Mesendoderm (in vitro differentiated cells): ENCODE measurements at regions not wholly inside any gene's neighbourhood (a gene's known extent, or its start where the extent isn't known, plus 50 kb on each side); places are given as distances from the start of the nearest gene placed in this dataset.

Experiments
- DNase-seq: peaks from one replicate; pipeline ENCODE4 v3.0.0; 2013
- H2AK5ac ChIP-seq: 2 replicates; pipeline ENCODE4 v1.6.1; 2013; ENCODE audit warnings: low read length, inconsistent platforms
- H2BK120ac ChIP-seq: 2 replicates; pipeline ENCODE4 v1.6.1; 2013; ENCODE audit warnings: low read depth, mild to moderate bottlenecking, low read length, moderate library complexity, mixed read lengths
- H2BK15ac ChIP-seq: replicated peaks from 2 replicates; pipeline ENCODE4 v1.6.1; 2013; ENCODE audit warnings: low read depth, mild to moderate bottlenecking, moderate library complexity
- H2BK5ac ChIP-seq: 2 replicates; pipeline ENCODE4 v1.6.1; 2013; ENCODE audit warnings: low read length, inconsistent platforms
- H3K18ac ChIP-seq: 2 replicates; pipeline ENCODE4 v1.6.1; 2013; ENCODE audit warnings: mild to moderate bottlenecking, low read length, mixed read lengths
- H3K23ac ChIP-seq: one replicate; pipeline ENCODE4 v1.6.1; 2013; ENCODE audit warnings: low read length
- H3K27ac ChIP-seq: 2 replicates; pipeline ENCODE4 v1.5.1; 2013; ENCODE audit warnings: low read depth, mild to moderate bottlenecking, inconsistent platforms, low read length, moderate library complexity
- H3K27me3 ChIP-seq: 2 replicates; pipeline ENCODE4 v1.6.1; 2013; ENCODE audit warnings: low read length, control low read depth, mild to moderate bottlenecking, inconsistent platforms; ENCODE audit not compliant: insufficient read depth, poor library complexity
- H3K36me3 ChIP-seq: 2 replicates; pipeline ENCODE4 v1.6.1; 2013; ENCODE audit warnings: low read length, inconsistent platforms; ENCODE audit not compliant: control insufficient read depth, insufficient read depth
- H3K4ac ChIP-seq: one replicate; pipeline ENCODE4 v1.6.1; 2013; ENCODE audit warnings: low read depth, mild to moderate bottlenecking, low read length, moderate library complexity
- H3K4me1 ChIP-seq: 2 replicates; pipeline ENCODE4 v1.6.1; 2013; ENCODE audit warnings: low read depth, low read length, inconsistent platforms; ENCODE audit not compliant: control insufficient read depth
- H3K4me2 ChIP-seq: 2 replicates; pipeline ENCODE4 v1.6.1; 2013; ENCODE audit warnings: low read length
- H3K4me3 ChIP-seq: 2 replicates; pipeline ENCODE4 v1.5.1; 2013; ENCODE audit warnings: mild to moderate bottlenecking, low read length
- H3K56ac ChIP-seq: one replicate; pipeline ENCODE4 v1.6.1; 2013; ENCODE audit warnings: low read length
- H3K79me1 ChIP-seq: 2 replicates; pipeline ENCODE4 v1.6.1; 2013; ENCODE audit warnings: low read length, inconsistent platforms
- H3K79me2 ChIP-seq: 2 replicates; pipeline ENCODE4 v1.6.1; 2013; ENCODE audit warnings: mild to moderate bottlenecking, low read length; ENCODE audit not compliant: control insufficient read depth, insufficient read depth
- H3K9ac ChIP-seq: 2 replicates; pipeline ENCODE4 v1.6.1; 2013; ENCODE audit warnings: low read length, inconsistent platforms
- H4K5ac ChIP-seq: one replicate; pipeline ENCODE4 v1.6.1; 2013; ENCODE audit warnings: low read length
- H4K8ac ChIP-seq: one replicate; pipeline ENCODE4 v1.6.1; 2013; ENCODE audit warnings: low read depth, mild to moderate bottlenecking, control low read depth, low read length, moderate library complexity
- WGBS: extraction: QIAGEN DNeasy Blood & Tissue Kit; methylation state at CpG from one replicate; pipeline ENCODE4 v1.1.7; 2013; ENCODE audit warnings: low lambda C conversion rate, missing lambda C conversion rate; ENCODE audit not compliant: insufficient coverage; ENCODE audit errors: extremely low coverage; 5-methylcytosine and 5-hydroxymethylcytosine counted together

GRCh38 chr1:222031318-222031717 is 289.4 kb upstream of the DUSP10 start:
- Histone ChIP-seq H3K36me3 (no peaks in the 10 kb centered on the region), H4K5ac (no peak overlapping the region), H2AK5ac (no peak overlapping the region), H2BK5ac (no peak overlapping the region), H2BK120ac (no peak overlapping the region), H3K27me3 (no peaks in the 10 kb centered on the region), H3K18ac (no peak overlapping the region), H3K4me3 (no peak overlapping the region), H3K4me2 (no peak overlapping the region), H3K9ac (no peak overlapping the region), H3K56ac (no peak overlapping the region), H3K4me1 (no peaks in the 10 kb centered on the region), H3K27ac (no peak overlapping the region), H2BK15ac (no peak overlapping the region), H3K4ac (no peak overlapping the region), H3K79me1 (no peaks in the 10 kb centered on the region), H3K23ac (no peak overlapping the region), H4K8ac (no peak overlapping the region), H3K79me2 (no peaks in the 10 kb centered on the region)
- DNase-seq: peak; percentile 94
- no CpG with 5 or more reads among the region's 1 CpG for WGBS

GRCh38 chr1:222028676-222029075 is 286.8 kb upstream of the DUSP10 start:
- H2BK5ac ChIP-seq: peak overlapping the region; percentile 68
- no peak overlapping the region for H3K23ac ChIP-seq
- no peaks in the 10 kb centered on the region for H3K27me3 ChIP-seq
- no peak overlapping the region for H2AK5ac ChIP-seq
- H3K56ac ChIP-seq: peak overlapping the region; percentile 18
- no peak overlapping the region for H2BK15ac ChIP-seq
- no peaks in the 10 kb centered on the region for H3K4me1 ChIP-seq
- H4K8ac ChIP-seq: no peak overlapping the region
- no peak overlapping the region for H2BK120ac ChIP-seq
- no peak overlapping the region for H4K5ac ChIP-seq
- no peak overlapping the region for H3K4me2 ChIP-seq
- no peak for DNase-seq
- no peaks in the 10 kb centered on the region for H3K79me2 ChIP-seq
- no CpG with 5 or more reads among the region's 2 CpGs for WGBS
- H3K79me1 ChIP-seq: no peaks in the 10 kb centered on the region
- peak overlapping the region; percentile 25 for H3K18ac ChIP-seq
- H3K4ac ChIP-seq: no peak overlapping the region
- no peak overlapping the region for H3K27ac ChIP-seq
- no peaks in the 10 kb centered on the region for H3K36me3 ChIP-seq
- no peak overlapping the region for H3K4me3 ChIP-seq
- no peak overlapping the region for H3K9ac ChIP-seq

GRCh38 chr1:222028116-222028515 is 286.2 kb upstream of the DUSP10 start:
- no peaks in the 10 kb centered on the region for H3K36me3 ChIP-seq
- no peaks in the 10 kb centered on the region for H3K79me1 ChIP-seq
- H3K56ac ChIP-seq: no peak overlapping the region
- H3K4me1 ChIP-seq: no peaks in the 10 kb centered on the region
- H3K4me3 ChIP-seq: no peak overlapping the region
- H2BK15ac ChIP-seq: no peak overlapping the region
- H3K27ac ChIP-seq: no peak overlapping the region
- H4K5ac ChIP-seq: no peak overlapping the region
- peak; percentile 84 for DNase-seq
- no peak overlapping the region for H3K4me2 ChIP-seq
- no peaks in the 10 kb centered on the region for H3K27me3 ChIP-seq
- no peaks in the 10 kb centered on the region for H3K79me2 ChIP-seq
- H3K23ac ChIP-seq: no peak overlapping the region
- H4K8ac ChIP-seq: no peak overlapping the region
- no peak overlapping the region for H3K9ac ChIP-seq
- no peak overlapping the region for H3K18ac ChIP-seq
- no peak overlapping the region for H2BK5ac ChIP-seq
- no CpG with 5 or more reads among the region's 3 CpGs for WGBS
- H2AK5ac ChIP-seq: no peak overlapping the region
- no peak overlapping the region for H2BK120ac ChIP-seq
- H3K4ac ChIP-seq: no peak overlapping the region

GRCh38 chr1:222026280-222026679 is 284.4 kb upstream of the DUSP10 start:
- no peak for DNase-seq
- Histone ChIP-seq H3K18ac (no peak overlapping the region), H3K4ac (no peak overlapping the region), H3K79me2 (no peaks in the 10 kb centered on the region), H3K36me3 (no peaks in the 10 kb centered on the region), H3K4me2 (no peak overlapping the region), H3K79me1 (no peaks in the 10 kb centered on the region), H2BK120ac (no peak overlapping the region), H3K56ac (peak overlapping the region; percentile 22), H3K27ac (no peak overlapping the region), H3K4me3 (no peak overlapping the region), H2BK5ac (peak overlapping the region; percentile 58), H2BK15ac (no peak overlapping the region), H3K4me1 (no peaks in the 10 kb centered on the region), H3K9ac (no peak overlapping the region), H4K8ac (no peak overlapping the region), H3K27me3 (no peaks in the 10 kb centered on the region), H3K23ac (no peak overlapping the region), H2AK5ac (no peak overlapping the region), H4K5ac (no peak overlapping the region)
- WGBS: no CpG with 5 or more reads among the region's 7 CpGs

GRCh38 chr1:222023025-222023424 is 281.1 kb upstream of the DUSP10 start:
- H3K27me3 ChIP-seq: no peaks in the 10 kb centered on the region
- H3K9ac ChIP-seq: no peak overlapping the region
- no peak overlapping the region for H3K27ac ChIP-seq
- no peak overlapping the region for H2BK120ac ChIP-seq
- H2BK15ac ChIP-seq: no peak overlapping the region
- H3K79me2 ChIP-seq: no peaks in the 10 kb centered on the region
- peak overlapping the region; percentile 58 for H3K56ac ChIP-seq
- H3K4me2 ChIP-seq: no peak overlapping the region
- WGBS: no CpG with 5 or more reads among the region's 5 CpGs
- H3K36me3 ChIP-seq: no peaks in the 10 kb centered on the region
- no peak for DNase-seq
- no peak overlapping the region for H3K23ac ChIP-seq
- no peak overlapping the region for H3K18ac ChIP-seq
- no peak overlapping the region for H2BK5ac ChIP-seq
- no peak overlapping the region for H3K4me3 ChIP-seq
- H3K79me1 ChIP-seq: no peaks in the 10 kb centered on the region
- peak overlapping the region; percentile 4 for H3K4ac ChIP-seq
- H4K8ac ChIP-seq: no peak overlapping the region
- no peak overlapping the region for H4K5ac ChIP-seq
- H2AK5ac ChIP-seq: no peak overlapping the region
- H3K4me1 ChIP-seq: no peaks in the 10 kb centered on the region

GRCh38 chr1:222021129-222021528 is 279.2 kb upstream of the DUSP10 start:
- H3K4me2 ChIP-seq: no peak overlapping the region
- no peak overlapping the region for H3K4me3 ChIP-seq
- no peak overlapping the region for H3K56ac ChIP-seq
- no peak overlapping the region for H3K4ac ChIP-seq
- peak overlapping the region; percentile 36 for H2BK15ac ChIP-seq
- no peaks in the 10 kb centered on the region for H3K4me1 ChIP-seq
- H4K8ac ChIP-seq: no peak overlapping the region
- H4K5ac ChIP-seq: no peak overlapping the region
- no peak overlapping the region for H3K27ac ChIP-seq
- no peak overlapping the region for H3K18ac ChIP-seq
- no CpG with 5 or more reads among the region's 5 CpGs for WGBS
- H3K79me1 ChIP-seq: no peaks in the 10 kb centered on the region
- no peak overlapping the region for H3K23ac ChIP-seq
- no peak overlapping the region for H2AK5ac ChIP-seq
- H2BK5ac ChIP-seq: no peak overlapping the region
- H2BK120ac ChIP-seq: no peak overlapping the region
- H3K79me2 ChIP-seq: no peaks in the 10 kb centered on the region
- no peak for DNase-seq
- no peaks in the 10 kb centered on the region for H3K36me3 ChIP-seq
- H3K9ac ChIP-seq: no peak overlapping the region
- H3K27me3 ChIP-seq: no peaks in the 10 kb centered on the region
